GM12878 (cell line): ENCODE measurements at regions not wholly inside any gene's neighbourhood (a gene's known extent, or its start where the extent isn't known, plus 50 kb on each side); places are given as distances from the start of the nearest gene placed in this dataset.
A peak's percentile ranks its signal among the peaks of the same experiment; 100 is the strongest.
"Not testable (repeated sequence)": the region's sequence is repeated elsewhere in the genome, so short reads cannot be mapped to it uniquely, and the experiment has no call there.

Source experiments
- ATAC-seq: fragments of 200-7000 bp; cut with Tn5 transposase; 3 replicates; pipeline ENCODE4 v1.9.1; 2020; ENCODE audit warnings: mild to moderate bottlenecking, moderate library complexity
- BruUV-seq: library from RNA; stranded (reverse); fragments of 400-500 nt; replicated peaks from 2 replicates; lab custom pipeline; 2021; lab: Mats Ljungman, UMichigan
- CTCF ChIA-PET: fragments of 300-600 bp; sonication (Branson Sonifier 250); formaldehyde crosslinking; extraction: SDS; loops from one replicate; lab custom pipeline; 2021; ENCODE audit warnings: inconsistent platforms; lab: Yijun Ruan, JAX
- POLR2A ChIA-PET: fragments of 350-600 bp; formaldehyde crosslinking; extraction: SDS; loops from one replicate; lab custom pipeline; 2021; ENCODE audit warnings: inconsistent platforms; lab: Charles Lee
- RAD21 ChIA-PET: fragments of 300-600 bp; sonication (Branson Sonifier 250); formaldehyde crosslinking; loops from one replicate; lab custom pipeline; 2023; ENCODE audit warnings: antibody characterized with exemption; ENCODE audit not compliant: unreplicated experiment; lab: Charles Lee
- SMC1A ChIA-PET: fragments of 300-600 bp; sonication (Branson Sonifier 250); formaldehyde crosslinking; loops from one replicate; lab custom pipeline; 2023; ENCODE audit not compliant: unreplicated experiment, uncharacterized antibody; lab: Charles Lee
- DNase-seq: peaks from one replicate; pipeline ENCODE4 v3.0.0-alpha.2; 2011; ENCODE audit warnings: low read depth, low spot score
- FAIRE-seq: peaks from 3 replicates; lab custom pipeline; 2011; peaks lifted over from hg19 to GRCh38; lab: Jason Lieb, UNC
- H2AFZ ChIP-seq: 2 replicates; pipeline ENCODE4 v1.6.0; 2011; ENCODE audit warnings: low read depth, low read length, control low read depth; ENCODE audit not compliant: control insufficient read depth
- H3K27ac ChIP-seq: 2 replicates; pipeline ENCODE4 v1.5.1; 2011; ENCODE audit warnings: control low read depth; ENCODE audit not compliant: control insufficient read depth, insufficient read depth
- H3K27me3 ChIP-seq, 2 experiments: replicated peaks in 1 of 2; 2 replicates each; pipeline versions ENCODE4 v1.6.0 to v1.6.1; 2011; ENCODE audit warnings: low read length in 1 of 2; ENCODE audit not compliant: control insufficient read depth in 2 of 2, insufficient read depth in 2 of 2
- H3K36me3 ChIP-seq, 2 experiments: 2 replicates each; pipeline ENCODE4 v1.5.1; 2011; ENCODE audit warnings: low read length in 1 of 2; ENCODE audit not compliant: control insufficient read depth in 2 of 2, insufficient read depth in 2 of 2
- H3K4me1 ChIP-seq: 2 replicates; pipeline ENCODE4 v1.6.1; 2011; ENCODE audit warnings: mild to moderate bottlenecking, low read length, moderate library complexity, mixed read lengths; ENCODE audit not compliant: control insufficient read depth, insufficient read depth
- H3K4me2 ChIP-seq: 2 replicates; pipeline ENCODE4 v1.6.0; 2011; ENCODE audit warnings: control low read depth; ENCODE audit not compliant: control insufficient read depth, insufficient read depth
- H3K4me3 ChIP-seq: fragments of 200-600 bp; sonication (generic); 2 replicates; pipeline ENCODE4 v1.5.1; 2016
- H3K79me2 ChIP-seq: 2 replicates; pipeline ENCODE4 v1.6.0; 2011; ENCODE audit warnings: low read length; ENCODE audit not compliant: control insufficient read depth, insufficient read depth
- H3K9ac ChIP-seq: 2 replicates; pipeline ENCODE4 v1.8.0; 2011; ENCODE audit warnings: low read length, control low read depth, mixed read lengths; ENCODE audit not compliant: control insufficient read depth, insufficient read depth
- H3K9me3 ChIP-seq: replicated peaks from 3 replicates; pipeline ENCODE4 v1.5.1; 2011; ENCODE audit warnings: mild to moderate bottlenecking, low read length; ENCODE audit not compliant: control insufficient read depth, insufficient read depth
- H4K20me1 ChIP-seq: 2 replicates; pipeline ENCODE4 v1.6.0; 2011; ENCODE audit not compliant: control insufficient read depth, insufficient read depth
- CBX5 ChIP-seq: sonication (generic); IDR thresholded peaks from 2 replicates; pipeline ENCODE4 v1.6.1; 2016; ENCODE audit warnings: low read depth, moderate library complexity, mild to moderate bottlenecking, inconsistent platforms
- RCOR1 ChIP-seq: conservative IDR thresholded peaks from 2 replicates; pipeline ENCODE4 v1.6.1; 2012; ENCODE audit warnings: low read depth, low read length, improper control_type of control experiment
- RUNX3 ChIP-seq: IDR thresholded peaks from 2 replicates; pipeline ENCODE4 v1.6.1; 2012; ENCODE audit warnings: low read length, inconsistent platforms
- TCF12 ChIP-seq: IDR thresholded peaks from 2 replicates; pipeline ENCODE4 v1.6.1; 2011; ENCODE audit warnings: low read depth, mild to moderate bottlenecking, low read length
- WGBS: methylation state at CpG from one replicate; pipeline ENCODE4 v1.1.6; 2016; ENCODE audit warnings: low lambda C conversion rate; ENCODE audit not compliant: insufficient replicate concordance, insufficient coverage; ENCODE audit errors: missing lambda C conversion rate; 5-methylcytosine and 5-hydroxymethylcytosine counted together
- in situ Hi-C: fragments of 300-500 bp; cut with MboI; formaldehyde crosslinking; loops from 9 replicates; pipeline ENCODE4 v1.14.3; 2018; ENCODE audit warnings: mixed read lengths
- intact Hi-C: fragments of 100-400 bp; cut with micrococcal nuclease; formaldehyde crosslinking; loops from one replicate; pipeline ENCODE4 v1.14.2; 2022; ENCODE audit not compliant: unreplicated experiment
- TF ChIP-seq, protein P1 (sequence below): fragments of 450-650 bp; formaldehyde crosslinking; IDR thresholded peaks from 2 replicates; pipeline ENCODE4 v1.5.0; 2022; ENCODE audit warnings: mild to moderate bottlenecking, missing genetic modification characterization
- TF ChIP-seq, protein P2 (sequence below): IDR thresholded peaks from 2 replicates; pipeline ENCODE4 v1.6.1; 2012; ENCODE audit warnings: low read length, inconsistent platforms
- TF ChIP-seq, protein P3 (sequence below), 3 experiments: IDR thresholded peaks in 2 of 3; conservative IDR thresholded peaks in 1 of 3; 2 replicates each; pipeline ENCODE4 v1.5.1; 2011; ENCODE audit warnings: low read depth in 3 of 3, low read length in 3 of 3, mild to moderate bottlenecking in 3 of 3, control low read depth in 2 of 3, moderate library complexity in 2 of 3, inconsistent platforms in 1 of 3, mixed read lengths in 1 of 3; ENCODE audit not compliant: control insufficient read depth in 2 of 3, insufficient read depth in 1 of 3; ENCODE audit errors: extremely low read depth in 1 of 3

DNA sequence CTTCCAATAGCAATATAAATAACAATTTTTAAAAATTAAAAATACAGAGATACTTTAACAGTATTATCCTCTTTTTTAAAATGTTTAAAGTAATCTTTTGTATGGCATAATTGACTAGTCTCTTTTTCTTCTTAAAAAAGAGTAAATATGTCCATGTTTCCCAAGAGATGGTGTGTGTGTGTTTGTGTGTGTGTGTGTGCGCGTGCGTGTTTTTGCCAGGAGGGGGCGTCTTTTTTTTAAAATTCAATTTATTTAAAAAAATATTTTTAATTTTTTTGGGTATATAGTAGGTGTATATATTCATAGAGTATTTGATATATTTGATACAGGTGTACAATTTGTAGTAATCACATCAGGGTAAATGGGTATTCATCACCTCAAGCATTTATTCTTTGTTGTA is 1073.7 kb downstream of the PCDH7 start:
- ChIA-PET SMC1A (no interaction called here), POLR2A (no interaction called here), RAD21 (no interaction called here), CTCF (no interaction called here)
- Histone ChIP-seq H3K27ac (no peak overlapping the region), H3K4me2 (no peak overlapping the region), H3K9me3 (no peaks in the 10 kb centered on the region), H3K36me3 (no peaks in the 10 kb centered on the region), H3K9ac (no peak overlapping the region), H3K27me3 (no peaks in the 10 kb centered on the region), H3K4me1 (no peaks in the 10 kb centered on the region), H3K4me3 (no peak overlapping the region), H2AFZ (no peak overlapping the region), H4K20me1 (no peaks in the 10 kb centered on the region), H3K79me2 (no peaks in the 10 kb centered on the region)
- DNase-seq = no peak
- intact Hi-C loops = no loop called here
- in situ Hi-C loops = no loop called here
- no peak for ATAC-seq
- TF ChIP-seq, protein P1, sequence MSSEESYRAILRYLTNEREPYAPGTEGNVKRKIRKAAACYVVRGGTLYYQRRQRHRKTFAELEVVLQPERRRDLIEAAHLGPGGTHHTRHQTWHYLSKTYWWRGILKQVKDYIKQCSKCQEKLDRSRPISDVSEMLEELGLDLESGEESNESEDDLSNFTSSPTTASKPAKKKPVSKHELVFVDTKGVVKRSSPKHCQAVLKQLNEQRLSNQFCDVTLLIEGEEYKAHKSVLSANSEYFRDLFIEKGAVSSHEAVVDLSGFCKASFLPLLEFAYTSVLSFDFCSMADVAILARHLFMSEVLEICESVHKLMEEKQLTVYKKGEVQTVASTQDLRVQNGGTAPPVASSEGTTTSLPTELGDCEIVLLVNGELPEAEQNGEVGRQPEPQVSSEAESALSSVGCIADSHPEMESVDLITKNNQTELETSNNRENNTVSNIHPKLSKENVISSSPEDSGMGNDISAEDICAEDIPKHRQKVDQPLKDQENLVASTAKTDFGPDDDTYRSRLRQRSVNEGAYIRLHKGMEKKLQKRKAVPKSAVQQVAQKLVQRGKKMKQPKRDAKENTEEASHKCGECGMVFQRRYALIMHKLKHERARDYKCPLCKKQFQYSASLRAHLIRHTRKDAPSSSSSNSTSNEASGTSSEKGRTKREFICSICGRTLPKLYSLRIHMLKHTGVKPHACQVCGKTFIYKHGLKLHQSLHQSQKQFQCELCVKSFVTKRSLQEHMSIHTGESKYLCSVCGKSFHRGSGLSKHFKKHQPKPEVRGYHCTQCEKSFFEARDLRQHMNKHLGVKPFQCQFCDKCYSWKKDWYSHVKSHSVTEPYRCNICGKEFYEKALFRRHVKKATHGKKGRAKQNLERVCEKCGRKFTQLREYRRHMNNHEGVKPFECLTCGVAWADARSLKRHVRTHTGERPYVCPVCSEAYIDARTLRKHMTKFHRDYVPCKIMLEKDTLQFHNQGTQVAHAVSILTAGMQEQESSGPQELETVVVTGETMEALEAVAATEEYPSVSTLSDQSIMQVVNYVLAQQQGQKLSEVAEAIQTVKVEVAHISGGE (CRISPR knock-in tag) = no peak
- TF ChIP-seq, protein P2, sequence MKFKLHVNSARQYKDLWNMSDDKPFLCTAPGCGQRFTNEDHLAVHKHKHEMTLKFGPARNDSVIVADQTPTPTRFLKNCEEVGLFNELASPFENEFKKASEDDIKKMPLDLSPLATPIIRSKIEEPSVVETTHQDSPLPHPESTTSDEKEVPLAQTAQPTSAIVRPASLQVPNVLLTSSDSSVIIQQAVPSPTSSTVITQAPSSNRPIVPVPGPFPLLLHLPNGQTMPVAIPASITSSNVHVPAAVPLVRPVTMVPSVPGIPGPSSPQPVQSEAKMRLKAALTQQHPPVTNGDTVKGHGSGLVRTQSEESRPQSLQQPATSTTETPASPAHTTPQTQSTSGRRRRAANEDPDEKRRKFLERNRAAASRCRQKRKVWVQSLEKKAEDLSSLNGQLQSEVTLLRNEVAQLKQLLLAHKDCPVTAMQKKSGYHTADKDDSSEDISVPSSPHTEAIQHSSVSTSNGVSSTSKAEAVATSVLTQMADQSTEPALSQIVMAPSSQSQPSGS = no peak
- TF ChIP-seq TCF12 (no peak), CBX5 (no peak), RUNX3 (no peak), RCOR1 (no peak)
- TF ChIP-seq, protein P3, sequence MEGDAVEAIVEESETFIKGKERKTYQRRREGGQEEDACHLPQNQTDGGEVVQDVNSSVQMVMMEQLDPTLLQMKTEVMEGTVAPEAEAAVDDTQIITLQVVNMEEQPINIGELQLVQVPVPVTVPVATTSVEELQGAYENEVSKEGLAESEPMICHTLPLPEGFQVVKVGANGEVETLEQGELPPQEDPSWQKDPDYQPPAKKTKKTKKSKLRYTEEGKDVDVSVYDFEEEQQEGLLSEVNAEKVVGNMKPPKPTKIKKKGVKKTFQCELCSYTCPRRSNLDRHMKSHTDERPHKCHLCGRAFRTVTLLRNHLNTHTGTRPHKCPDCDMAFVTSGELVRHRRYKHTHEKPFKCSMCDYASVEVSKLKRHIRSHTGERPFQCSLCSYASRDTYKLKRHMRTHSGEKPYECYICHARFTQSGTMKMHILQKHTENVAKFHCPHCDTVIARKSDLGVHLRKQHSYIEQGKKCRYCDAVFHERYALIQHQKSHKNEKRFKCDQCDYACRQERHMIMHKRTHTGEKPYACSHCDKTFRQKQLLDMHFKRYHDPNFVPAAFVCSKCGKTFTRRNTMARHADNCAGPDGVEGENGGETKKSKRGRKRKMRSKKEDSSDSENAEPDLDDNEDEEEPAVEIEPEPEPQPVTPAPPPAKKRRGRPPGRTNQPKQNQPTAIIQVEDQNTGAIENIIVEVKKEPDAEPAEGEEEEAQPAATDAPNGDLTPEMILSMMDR (IDR thresholded peaks at IDR 0.05 in 2 of 3, conservative IDR thresholded peaks at IDR 0.05 in 1 of 3; ENCODE audit: control insufficient read depth in 2 of 3, extremely low read depth in 1 of 3, insufficient read depth in 1 of 3, low read depth in 3 of 3, low read length in 3 of 3) = 0 out of 6 replicates have a peak, but pooled peaks of 1 of the 3 experiments have one; percentile 7
- no peak for FAIRE-seq
- 62% methylated on average over 4 of the region's 4 CpGs for WGBS
- no TSS peak for BruUV-seq

DNA sequence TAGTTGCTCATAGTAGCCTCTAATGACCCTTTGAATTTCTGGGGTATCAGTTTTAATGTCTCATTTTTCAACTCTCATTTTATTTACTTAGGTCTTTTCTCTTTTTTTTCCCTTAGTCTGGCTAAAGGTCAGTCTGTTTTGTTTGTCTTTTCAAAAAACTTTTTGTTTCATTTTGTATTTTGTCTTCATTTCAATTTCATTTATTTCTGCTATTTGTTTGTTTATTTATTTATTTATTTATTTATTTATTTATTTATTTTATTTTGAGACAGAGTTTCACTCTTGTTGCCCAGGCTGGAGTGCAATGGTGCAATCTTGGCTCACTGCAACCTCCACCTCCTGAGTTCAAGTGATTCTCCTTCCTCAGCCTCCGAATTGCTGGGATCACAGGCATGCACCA is 1076.9 kb downstream of the PCDH7 start:
- H4K20me1 ChIP-seq, BruUV-seq, H3K4me3 ChIP-seq, FAIRE-seq, H3K4me1 ChIP-seq, H3K36me3 ChIP-seq, H3K79me2 ChIP-seq, CTCF ChIA-PET, H3K9me3 ChIP-seq, POLR2A ChIA-PET, H3K27me3 ChIP-seq, H3K9ac ChIP-seq, ATAC-seq, DNase-seq, intact Hi-C loops, H2AFZ ChIP-seq, RAD21 ChIA-PET, H3K4me2 ChIP-seq, H3K27ac ChIP-seq, SMC1A ChIA-PET, in situ Hi-C loops: not testable (repeated sequence)
- WGBS = 14% methylated on average over 1 of the region's 1 CpG
